Parathyroid adenoma (tissue), 2 donors: ENCODE measurements at regions not wholly inside any gene's neighbourhood (a gene's known extent, or its start where the extent isn't known, plus 50 kb on each side); places are given as distances from the start of the nearest gene placed in this dataset.
A peak's percentile ranks its signal among the peaks of the same experiment; 100 is the strongest.

Experiments
- H2AFZ ChIP-seq: fragments of 300-600 bp; sonication (generic); one replicate; pipeline ENCODE4 v1.7.0; 2017; ENCODE audit warnings: antibody characterized with exemption, mild to moderate bottlenecking
- H3K27ac ChIP-seq: fragments of 300-600 bp; sonication (generic); one replicate; pipeline ENCODE4 v1.7.0; 2017
- H3K27me3 ChIP-seq: fragments of 300-600 bp; sonication (generic); one replicate; pipeline ENCODE4 v1.7.0; 2017; ENCODE audit warnings: low read length; ENCODE audit not compliant: control insufficient read depth, insufficient read depth
- H3K36me3 ChIP-seq: fragments of 300-600 bp; sonication (generic); one replicate; pipeline ENCODE4 v1.7.0; 2017; ENCODE audit warnings: low read length; ENCODE audit not compliant: control insufficient read depth, insufficient read depth
- H3K4me1 ChIP-seq: fragments of 300-600 bp; sonication (generic); one replicate; pipeline ENCODE4 v1.7.0; 2017; ENCODE audit warnings: control low read depth
- H3K4me2 ChIP-seq: fragments of 300-600 bp; sonication (generic); one replicate; pipeline ENCODE4 v1.7.0; 2017; ENCODE audit warnings: low read length
- H3K4me3 ChIP-seq: fragments of 300-600 bp; sonication (generic); one replicate; pipeline ENCODE4 v1.7.0; 2017; ENCODE audit warnings: low read depth, low read length
- H3K79me2 ChIP-seq: fragments of 300-600 bp; sonication (generic); one replicate; pipeline ENCODE4 v1.7.0; 2017; ENCODE audit warnings: control low read depth
- H3K9ac ChIP-seq: fragments of 300-600 bp; sonication (generic); one replicate; pipeline ENCODE4 v1.7.0; 2017; ENCODE audit warnings: mild to moderate bottlenecking
- H3K9me3 ChIP-seq: fragments of 300-600 bp; sonication (generic); one replicate; pipeline ENCODE4 v1.7.0; 2017; ENCODE audit warnings: low read length; ENCODE audit not compliant: control insufficient read depth
- CTCF ChIP-seq: fragments of 300-600 bp; sonication (generic); IDR thresholded peaks from one replicate; pipeline ENCODE4 v1.7.0; 2017; ENCODE audit warnings: antibody characterized with exemption, mild to moderate bottlenecking
- donor health status: primary hyperparathyroidism.

- Histone ChIP-seq H2AFZ (no peak overlapping the region), H3K36me3 (no peaks in the 10 kb centered on the region), H3K27me3 (no peaks in the 10 kb centered on the region), H3K4me1 (no peaks in the 10 kb centered on the region), H3K4me3 (no peak overlapping the region), H3K79me2 (no peaks in the 10 kb centered on the region), H3K4me2 (no peak overlapping the region), H3K9me3 (no peaks in the 10 kb centered on the region), H3K27ac (no peak overlapping the region), H3K9ac (no peak overlapping the region)
- no peak for TF ChIP-seq CTCF
Observed at GRCh38 chr1:172882791-172883386, 167.9 kb downstream of the TNFSF18 start.

- TF ChIP-seq CTCF, result no peak
- Histone ChIP-seq H3K4me3 (no peak overlapping the region), H3K27ac (no peak overlapping the region), H2AFZ (peak overlapping the region; percentile 56), H3K9me3 (no peaks in the 10 kb centered on the region), H3K4me1 (no peaks in the 10 kb centered on the region), H3K9ac (no peak overlapping the region), H3K4me2 (no peak overlapping the region), H3K36me3 (no peaks in the 10 kb centered on the region), H3K27me3 (no peaks in the 10 kb centered on the region), H3K79me2 (no peaks in the 10 kb centered on the region)
Observed at GRCh38 chr1:172883387-172883791, 167.4 kb downstream of the TNFSF18 start.

- Histone ChIP-seq H3K9ac (no peak overlapping the region), H2AFZ (peak overlapping the region; percentile 56), H3K4me1 (no peaks in the 10 kb centered on the region), H3K79me2 (no peaks in the 10 kb centered on the region), H3K9me3 (no peaks in the 10 kb centered on the region), H3K27me3 (no peaks in the 10 kb centered on the region), H3K4me2 (no peak overlapping the region), H3K4me3 (no peak overlapping the region), H3K36me3 (no peaks in the 10 kb centered on the region), H3K27ac (no peak overlapping the region)
- no peak for TF ChIP-seq CTCF
Observed at GRCh38 chr1:172883844-172884243, 166.9 kb downstream of the TNFSF18 start.

GRCh38 chr1:172885411-172885810 lies 165.3 kb downstream of the TNFSF18 start:
- no peak overlapping the region for H3K9ac ChIP-seq
- H2AFZ ChIP-seq, result no peak overlapping the region
- H3K9me3 ChIP-seq, result no peaks in the 10 kb centered on the region
- H3K79me2 ChIP-seq, result no peaks in the 10 kb centered on the region
- no peak overlapping the region for H3K4me3 ChIP-seq
- no peak overlapping the region for H3K4me2 ChIP-seq
- H3K4me1 ChIP-seq, result no peaks in the 10 kb centered on the region
- no peak overlapping the region for H3K27ac ChIP-seq
- H3K27me3 ChIP-seq, result no peaks in the 10 kb centered on the region
- H3K36me3 ChIP-seq, result no peaks in the 10 kb centered on the region
- TF ChIP-seq CTCF, result no peak

GRCh38 chr1:172885971-172886370 lies 164.8 kb downstream of the TNFSF18 start:
- no peaks in the 10 kb centered on the region for H3K27me3 ChIP-seq
- H2AFZ ChIP-seq, result no peak overlapping the region
- no peak overlapping the region for H3K9ac ChIP-seq
- no peaks in the 10 kb centered on the region for H3K9me3 ChIP-seq
- H3K36me3 ChIP-seq, result no peaks in the 10 kb centered on the region
- H3K79me2 ChIP-seq, result no peaks in the 10 kb centered on the region
- no peak overlapping the region for H3K27ac ChIP-seq
- H3K4me3 ChIP-seq, result no peak overlapping the region
- H3K4me1 ChIP-seq, result no peaks in the 10 kb centered on the region
- no peak overlapping the region for H3K4me2 ChIP-seq
- no peak for TF ChIP-seq CTCF
